ENCODE measurements at regions not wholly inside any gene's neighbourhood (a gene's known extent, or its start where the extent isn't known, plus 50 kb on each side); places are given as distances from the start of the nearest gene placed in this dataset.

DNA sequence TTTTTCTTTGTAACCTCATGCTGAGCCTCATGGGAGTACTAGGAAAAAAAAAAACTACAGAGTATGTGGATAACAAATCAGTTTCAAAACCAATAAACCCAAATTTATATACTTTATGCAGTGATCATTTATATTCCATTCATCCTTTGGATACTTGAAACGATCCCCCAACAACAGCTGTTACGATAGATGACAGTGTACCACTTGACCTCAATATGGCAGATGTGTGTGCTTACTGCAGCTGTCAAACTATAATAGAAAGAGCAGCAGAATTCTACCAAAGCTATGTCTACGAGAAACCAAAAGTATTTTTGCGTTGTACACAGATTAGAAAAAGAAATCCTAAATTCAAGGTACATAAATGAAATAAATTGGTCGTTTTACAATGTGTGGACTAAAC, 337.8 kb downstream of the PDGFC start:
- TF ChIP-seq, protein P1, sequence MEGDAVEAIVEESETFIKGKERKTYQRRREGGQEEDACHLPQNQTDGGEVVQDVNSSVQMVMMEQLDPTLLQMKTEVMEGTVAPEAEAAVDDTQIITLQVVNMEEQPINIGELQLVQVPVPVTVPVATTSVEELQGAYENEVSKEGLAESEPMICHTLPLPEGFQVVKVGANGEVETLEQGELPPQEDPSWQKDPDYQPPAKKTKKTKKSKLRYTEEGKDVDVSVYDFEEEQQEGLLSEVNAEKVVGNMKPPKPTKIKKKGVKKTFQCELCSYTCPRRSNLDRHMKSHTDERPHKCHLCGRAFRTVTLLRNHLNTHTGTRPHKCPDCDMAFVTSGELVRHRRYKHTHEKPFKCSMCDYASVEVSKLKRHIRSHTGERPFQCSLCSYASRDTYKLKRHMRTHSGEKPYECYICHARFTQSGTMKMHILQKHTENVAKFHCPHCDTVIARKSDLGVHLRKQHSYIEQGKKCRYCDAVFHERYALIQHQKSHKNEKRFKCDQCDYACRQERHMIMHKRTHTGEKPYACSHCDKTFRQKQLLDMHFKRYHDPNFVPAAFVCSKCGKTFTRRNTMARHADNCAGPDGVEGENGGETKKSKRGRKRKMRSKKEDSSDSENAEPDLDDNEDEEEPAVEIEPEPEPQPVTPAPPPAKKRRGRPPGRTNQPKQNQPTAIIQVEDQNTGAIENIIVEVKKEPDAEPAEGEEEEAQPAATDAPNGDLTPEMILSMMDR (IDR thresholded peaks at IDR 0.05) = no peak
- TF ChIP-seq POLR2A (IDR thresholded peaks at IDR 0.05) = no peak

Measured in esophagus squamous epithelium (tissue), 4 donors.